ENCODE measurements at regions not wholly inside any gene's neighbourhood (a gene's known extent, or its start where the extent isn't known, plus 50 kb on each side); places are given as distances from the start of the nearest gene placed in this dataset.
"Not testable (repeated sequence)": the region's sequence is repeated elsewhere in the genome, so short reads cannot be mapped to it uniquely, and the experiment has no call there.

GRCh38 chr4:124046190-124046589 is 649.6 kb downstream of the SPRY1 start:
- no peak for DNase-seq (ENCODE audit: low spot score)

- no peak for DNase-seq (ENCODE audit: low spot score)
Observed at GRCh38 chr4:124053872-124054538, 657.4 kb downstream of the SPRY1 start.

DNA sequence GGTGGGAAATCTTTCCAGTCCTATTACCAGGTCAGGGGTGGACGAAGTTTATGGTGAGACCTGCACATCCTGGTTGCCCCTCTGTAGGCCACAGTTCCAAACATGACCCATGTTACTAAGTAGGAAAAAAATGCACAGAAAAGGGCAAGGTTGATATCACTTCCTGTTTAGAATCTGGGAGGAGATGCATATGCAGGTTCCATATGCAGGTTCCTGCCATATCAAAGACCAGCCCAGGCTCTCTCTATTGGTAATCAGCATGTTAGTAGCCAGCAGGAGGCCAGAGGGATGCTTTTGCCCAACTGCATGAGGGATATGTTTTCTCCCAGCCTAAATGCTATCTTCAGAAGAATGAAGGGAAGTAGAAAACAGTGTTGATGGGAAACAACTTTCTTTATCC is 657.2 kb downstream of the ANKRD50 start:
- DNase-seq (ENCODE audit: low spot score): no peak

DNA sequence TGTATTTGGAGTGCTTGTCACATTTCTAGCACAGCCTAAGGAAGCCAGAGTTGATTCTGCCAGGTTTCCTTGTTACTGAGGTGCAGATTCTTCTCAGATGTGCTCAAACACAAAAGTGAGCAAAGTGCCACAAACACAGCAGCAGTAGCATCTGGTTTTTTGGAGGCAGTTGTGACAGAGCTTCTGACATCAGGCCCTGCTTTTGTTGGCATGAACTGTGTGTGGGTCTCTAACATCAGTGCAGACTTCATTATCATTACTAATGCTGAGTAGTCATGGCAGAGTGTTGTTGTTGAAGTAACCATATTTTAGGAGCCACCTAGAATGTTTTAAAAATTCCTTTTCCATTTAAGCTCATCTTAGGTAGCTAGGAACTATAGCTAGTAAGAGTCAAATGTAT is 656.6 kb downstream of the ANKRD50 start:
- DNase-seq (ENCODE audit: low spot score): no peak

DNA sequence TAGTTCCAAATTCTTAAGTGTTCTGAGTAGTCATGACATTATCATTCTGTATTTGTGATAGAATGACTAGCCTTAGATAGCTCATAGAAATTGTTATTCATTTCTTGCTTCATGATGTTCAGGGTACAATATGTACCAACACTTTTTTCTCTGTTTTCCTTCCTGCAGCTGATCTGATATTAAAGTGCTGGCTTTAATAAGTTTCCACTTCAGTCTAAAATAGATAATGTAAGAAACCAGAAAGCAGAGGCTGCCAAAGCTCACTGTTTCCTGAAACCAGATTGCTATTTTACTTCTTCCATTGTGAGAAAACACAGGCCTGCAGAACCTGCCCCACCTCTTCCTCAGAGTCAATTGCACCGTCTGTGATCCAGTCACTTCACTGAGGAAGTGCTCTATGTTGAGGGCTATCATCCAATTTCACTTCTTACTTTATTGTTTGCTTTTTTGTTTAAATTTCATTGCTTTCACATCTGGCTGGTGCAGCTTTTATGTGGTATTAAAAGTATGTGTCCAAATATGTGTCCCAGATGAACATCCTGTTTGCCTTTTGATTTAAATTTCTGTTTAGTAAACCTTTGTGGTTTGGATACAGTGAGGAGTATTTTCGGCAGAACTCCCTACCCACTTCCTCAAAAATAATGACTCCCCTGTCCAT is 652.1 kb downstream of the ANKRD50 start:
- DNase-seq (ENCODE audit: low spot score): peak; percentile 58

DNA sequence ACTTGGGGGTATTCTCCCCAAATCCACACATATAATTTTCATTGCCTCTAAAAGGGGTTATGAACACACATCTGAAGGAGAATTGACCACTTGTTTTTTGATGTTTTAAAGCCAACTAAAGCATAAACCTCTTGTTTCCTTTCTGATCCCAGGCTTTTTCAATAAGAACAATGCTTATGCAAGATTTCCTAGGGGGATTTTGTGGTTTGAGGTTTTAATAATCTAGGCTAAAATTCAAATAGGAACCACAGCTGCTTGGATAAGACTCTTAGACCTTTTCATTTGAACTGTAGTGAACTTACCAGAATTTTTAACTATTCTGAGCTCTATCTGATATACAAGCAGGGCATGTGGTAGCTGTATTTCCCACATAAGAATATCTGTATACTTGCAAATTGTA is 651.1 kb downstream of the ANKRD50 start:
- DNase-seq (ENCODE audit: low spot score): no peak

- DNase-seq (ENCODE audit: low spot score): no peak
Observed at GRCh38 chr4:124065422-124065821, 647.1 kb downstream of the ANKRD50 start.

DNA sequence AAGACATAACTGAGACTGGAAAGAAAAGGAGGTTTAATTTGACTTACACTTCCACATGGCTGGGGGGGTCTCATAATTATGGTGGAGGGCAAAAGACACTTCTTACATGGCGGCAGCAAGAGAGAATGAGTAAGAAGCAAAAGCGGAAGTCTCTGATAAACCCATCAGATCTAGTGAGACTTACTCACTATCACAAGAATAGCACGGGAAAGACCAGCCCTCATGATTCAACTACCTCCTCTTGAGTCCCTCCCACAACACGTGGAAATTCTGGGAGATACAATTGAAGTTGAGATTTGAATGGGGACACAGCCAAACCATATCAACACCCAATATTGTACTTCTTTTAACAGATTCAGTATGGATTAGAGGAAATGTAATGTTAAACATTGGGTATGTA is 646.6 kb downstream of the ANKRD50 start:
- no peak for DNase-seq (ENCODE audit: low spot score)

- no peak for DNase-seq (ENCODE audit: low spot score)
Observed at GRCh38 chr4:124066595-124066994, 645.9 kb downstream of the ANKRD50 start.

- no peak for DNase-seq (ENCODE audit: low spot score)
Observed at GRCh38 chr4:124067046-124067445, 645.5 kb downstream of the ANKRD50 start.

DNA sequence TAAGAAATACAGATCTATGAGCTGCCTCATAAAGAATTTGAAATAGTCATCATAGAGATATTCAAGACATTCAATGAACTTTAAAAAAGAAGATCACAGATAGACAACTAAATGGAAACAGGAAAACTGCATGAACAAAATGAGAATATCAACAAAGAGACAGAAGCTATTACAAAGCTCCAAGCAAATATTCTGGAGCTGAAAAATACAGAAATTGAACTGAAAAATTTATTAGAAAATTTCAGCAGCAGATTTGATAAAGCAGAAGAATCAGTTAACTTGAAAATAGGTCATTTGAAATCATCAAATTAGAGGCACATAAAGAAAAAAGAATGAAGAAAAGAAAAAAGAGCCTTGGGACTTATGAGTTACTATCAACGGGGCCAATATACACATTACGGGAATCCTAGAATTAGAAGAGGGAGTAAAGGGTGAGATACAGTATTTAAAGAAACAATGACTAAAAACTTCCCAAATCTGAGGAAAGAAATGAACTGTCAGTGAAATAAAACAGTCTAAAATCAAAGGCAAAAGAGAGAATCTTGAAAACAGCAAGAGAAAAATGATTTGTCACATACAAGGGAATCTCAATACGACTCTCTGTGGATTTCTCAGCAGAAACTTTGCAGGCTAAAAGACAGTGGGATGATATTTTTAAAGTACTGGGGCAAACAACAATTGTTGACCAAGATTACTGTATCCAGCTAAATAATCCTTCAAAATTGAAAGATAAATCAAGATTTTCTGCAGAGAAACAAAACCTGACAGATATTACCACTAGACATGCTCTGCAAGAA is 641.6 kb downstream of the ANKRD50 start:
- DNase-seq (ENCODE audit: low spot score): no peak

- DNase-seq (ENCODE audit: low spot score): not testable (repeated sequence)
Observed at GRCh38 chr4:124075276-124075675, 637.3 kb downstream of the ANKRD50 start.

GRCh38 chr4:124079174-124079780 is 633.3 kb downstream of the ANKRD50 start:
- no peak for DNase-seq (ENCODE audit: low spot score)

GRCh38 chr4:124083711-124084110 is 628.8 kb downstream of the ANKRD50 start:
- no peak for DNase-seq (ENCODE audit: low spot score)

DNA sequence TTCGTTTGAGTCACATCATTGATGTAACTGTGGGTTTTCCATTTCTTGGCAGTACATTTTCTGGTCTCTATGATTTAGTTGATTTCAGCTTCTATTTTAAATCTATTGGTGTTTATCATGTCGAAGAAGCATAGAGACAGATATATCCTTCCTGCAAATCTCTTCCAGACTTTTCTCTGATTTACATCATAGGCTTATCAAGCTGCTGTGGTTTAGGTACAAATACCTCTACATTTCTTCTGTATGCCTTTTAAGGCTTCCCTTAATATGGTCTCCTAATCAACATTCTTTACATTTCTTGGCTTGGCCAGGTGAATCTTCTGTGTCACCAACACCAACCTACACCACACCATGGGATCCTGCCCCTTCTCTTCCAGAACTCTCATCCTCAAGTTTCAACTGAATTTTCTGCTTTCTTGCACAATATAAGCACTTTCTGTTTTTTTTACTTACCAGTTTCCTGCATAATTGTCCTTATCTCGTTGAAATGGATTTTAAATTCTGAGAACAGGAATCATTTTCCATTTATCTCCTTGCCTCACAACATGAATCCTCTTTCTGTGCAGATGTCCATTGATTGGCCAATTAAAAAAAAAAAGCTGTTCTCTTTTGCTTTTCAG is 626.9 kb downstream of the ANKRD50 start:
- no peak for DNase-seq (ENCODE audit: low spot score)

GRCh38 chr4:124090021-124090420 is 622.5 kb downstream of the ANKRD50 start:
- no peak for DNase-seq (ENCODE audit: low spot score)

DNA sequence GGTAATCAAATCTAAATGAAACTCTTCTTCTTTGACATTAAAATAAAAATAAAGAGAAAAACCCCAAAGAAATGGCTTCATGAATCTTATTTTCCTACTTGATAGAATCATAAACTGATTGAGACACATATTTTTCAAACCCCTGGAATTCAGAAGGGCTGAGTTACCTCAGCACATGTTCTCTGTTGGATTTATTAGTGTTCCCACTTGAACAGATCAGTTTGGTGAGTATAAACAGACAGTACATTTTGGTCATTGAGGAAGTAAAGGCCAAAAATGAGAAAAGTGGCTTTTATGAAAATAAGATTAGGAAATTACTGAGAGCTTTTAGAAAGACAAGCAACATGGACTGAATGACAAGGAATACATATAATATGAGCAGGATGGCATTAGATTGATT is 620.4 kb downstream of the ANKRD50 start:
- no peak for DNase-seq (ENCODE audit: low spot score)

DNA sequence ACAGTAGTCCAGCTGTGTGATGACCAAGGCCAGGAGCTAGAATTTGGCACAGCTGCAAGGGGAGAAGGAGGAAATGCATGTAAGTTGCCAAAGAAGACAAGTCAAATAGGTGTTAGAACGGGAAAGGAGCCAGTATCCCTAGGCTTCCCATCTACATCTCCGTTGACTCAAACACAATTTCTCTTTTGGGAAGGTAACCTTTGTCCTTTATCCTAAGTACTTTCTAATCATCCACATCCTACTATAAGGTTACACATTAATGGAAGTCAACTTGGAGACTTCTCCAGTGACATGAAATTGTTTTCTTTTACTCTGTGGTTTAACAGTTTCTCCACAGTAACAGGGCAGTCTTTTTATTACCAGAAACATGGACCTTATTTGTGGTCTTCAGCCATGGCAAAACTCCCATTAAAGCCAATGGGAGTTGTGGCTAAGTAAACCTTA is 620.0 kb downstream of the ANKRD50 start:
- DNase-seq (ENCODE audit: low spot score): no peak

DNA sequence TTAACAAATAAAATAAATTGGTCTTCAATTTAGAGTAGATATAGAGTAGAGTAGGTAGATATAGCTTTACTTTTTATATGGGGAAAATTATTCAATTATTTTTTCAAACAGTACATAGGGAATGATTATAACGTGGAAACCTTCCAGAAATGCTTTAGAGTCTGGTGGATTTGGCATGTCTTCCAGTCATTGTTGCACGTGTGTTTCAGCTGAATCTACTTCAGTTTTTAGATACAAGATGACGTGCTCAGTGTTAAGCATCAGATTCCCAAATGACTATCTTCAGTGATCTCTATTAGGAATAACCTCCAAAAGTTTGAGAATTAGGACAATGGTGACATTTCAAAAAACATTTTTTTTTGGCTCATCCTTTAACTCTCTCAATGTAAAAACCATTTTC is 616.9 kb downstream of the ANKRD50 start:
- DNase-seq (ENCODE audit: low spot score): no peak

GRCh38 chr4:124096290-124096689 is 616.2 kb downstream of the ANKRD50 start:
- no peak for DNase-seq (ENCODE audit: low spot score)

GRCh38 chr4:124097447-124097846 is 615.1 kb downstream of the ANKRD50 start:
- DNase-seq (ENCODE audit: low spot score): no peak

- no peak for DNase-seq (ENCODE audit: low spot score)
Observed at GRCh38 chr4:124104101-124104500, 608.4 kb downstream of the ANKRD50 start.

Data from Ammon's horn (tissue), 1 donor.